ENCODE measurements at regions not wholly inside any gene's neighbourhood (a gene's known extent, or its start where the extent isn't known, plus 50 kb on each side); places are given as distances from the start of the nearest gene placed in this dataset.
"Not testable (repeated sequence)": the region's sequence is repeated elsewhere in the genome, so short reads cannot be mapped to it uniquely, and the experiment has no call there.

GRCh38 chr14:99029916-99030305, 242.1 kb downstream of the BCL11B start:
- DNase-seq (ENCODE audit: low read depth): no peak
- no peak overlapping the region for H3K4me3 ChIP-seq (ENCODE audit: low read depth, low read length)

- no peak for DNase-seq (ENCODE audit: low read depth)
- H3K4me3 ChIP-seq (ENCODE audit: low read depth, low read length): no peak overlapping the region
These were observed 241.5 kb downstream of the BCL11B start for GRCh38 chr14:99030454-99030853.

GRCh38 chr14:99032759-99033158, 239.2 kb downstream of the BCL11B start:
- no peak for DNase-seq (ENCODE audit: low read depth)
- no peak overlapping the region for H3K4me3 ChIP-seq (ENCODE audit: low read depth, low read length)

GRCh38 chr14:99033951-99034350, 238.0 kb downstream of the BCL11B start:
- no peak for DNase-seq (ENCODE audit: low read depth)
- no peak overlapping the region for H3K4me3 ChIP-seq (ENCODE audit: low read depth, low read length)

GRCh38 chr14:99034711-99035171, 237.3 kb downstream of the BCL11B start:
- no peak overlapping the region for H3K4me3 ChIP-seq (ENCODE audit: low read depth, low read length)
- no peak for DNase-seq (ENCODE audit: low read depth)

- no peak overlapping the region for H3K4me3 ChIP-seq (ENCODE audit: low read depth, low read length)
- no peak for DNase-seq (ENCODE audit: low read depth)
These were observed 236.7 kb downstream of the BCL11B start for GRCh38 chr14:99035268-99035667.

- peak; percentile 66 for DNase-seq (ENCODE audit: low read depth)
- H3K4me3 ChIP-seq (ENCODE audit: low read depth, low read length): no peak overlapping the region
These were observed 236.0 kb downstream of the BCL11B start for GRCh38 chr14:99035712-99036610.

GRCh38 chr14:99036611-99037293, 235.2 kb downstream of the BCL11B start:
- H3K4me3 ChIP-seq (ENCODE audit: low read depth, low read length): no peak overlapping the region
- no peak for DNase-seq (ENCODE audit: low read depth)

GRCh38 chr14:99037326-99037725, 234.7 kb downstream of the BCL11B start:
- DNase-seq (ENCODE audit: low read depth); H3K4me3 ChIP-seq (ENCODE audit: low read depth, low read length): not testable (repeated sequence)

- no peak overlapping the region for H3K4me3 ChIP-seq (ENCODE audit: low read depth, low read length)
- DNase-seq (ENCODE audit: low read depth): no peak
These were observed 234.1 kb downstream of the BCL11B start for GRCh38 chr14:99037777-99038430.

GRCh38 chr14:99038431-99038820, 233.6 kb downstream of the BCL11B start:
- no peak for DNase-seq (ENCODE audit: low read depth)
- H3K4me3 ChIP-seq (ENCODE audit: low read depth, low read length): no peak overlapping the region

GRCh38 chr14:99039331-99040041, 232.5 kb downstream of the BCL11B start:
- DNase-seq (ENCODE audit: low read depth): no peak
- H3K4me3 ChIP-seq (ENCODE audit: low read depth, low read length): no peak overlapping the region

GRCh38 chr14:99040052-99040451, 231.9 kb downstream of the BCL11B start:
- no peak overlapping the region for H3K4me3 ChIP-seq (ENCODE audit: low read depth, low read length)
- DNase-seq (ENCODE audit: low read depth): no peak

GRCh38 chr14:99040711-99041110, 231.3 kb downstream of the BCL11B start:
- no peak for DNase-seq (ENCODE audit: low read depth)
- H3K4me3 ChIP-seq (ENCODE audit: low read depth, low read length): no peak overlapping the region

- H3K4me3 ChIP-seq (ENCODE audit: low read depth, low read length): no peak overlapping the region
- no peak for DNase-seq (ENCODE audit: low read depth)
These were observed 230.7 kb downstream of the BCL11B start for GRCh38 chr14:99041141-99041819.

- no peak overlapping the region for H3K4me3 ChIP-seq (ENCODE audit: low read depth, low read length)
- DNase-seq (ENCODE audit: low read depth): no peak
These were observed 230.2 kb downstream of the BCL11B start for GRCh38 chr14:99041820-99042174.

- DNase-seq (ENCODE audit: low read depth): no peak
- H3K4me3 ChIP-seq (ENCODE audit: low read depth, low read length): no peak overlapping the region
These were observed 229.4 kb downstream of the BCL11B start for GRCh38 chr14:99042381-99043266.

GRCh38 chr14:99043267-99043615, 228.8 kb downstream of the BCL11B start:
- no peak overlapping the region for H3K4me3 ChIP-seq (ENCODE audit: low read depth, low read length)
- DNase-seq (ENCODE audit: low read depth): no peak
